GM18858 (cell line): ENCODE measurements at regions not wholly inside any gene's neighbourhood (a gene's known extent, or its start where the extent isn't known, plus 50 kb on each side); places are given as distances from the start of the nearest gene placed in this dataset.
"Not testable (repeated sequence)": the region's sequence is repeated elsewhere in the genome, so short reads cannot be mapped to it uniquely, and the experiment has no call there.

Experiments used
- ATAC-seq: cut with Tn5 transposase; IDR thresholded peaks from one replicate; pipeline ENCODE4 v1.9.1; 2021; ENCODE audit not compliant: unreplicated experiment

- no peak for ATAC-seq
Measured at GRCh38 chr6:14472255-14472985, 354.8 kb downstream of the CD83 start.

GRCh38 chr6:14472986-14473337 is 355.4 kb downstream of the CD83 start:
- no peak for ATAC-seq

GRCh38 chr6:14474816-14475215 is 357.2 kb downstream of the CD83 start:
- no peak for ATAC-seq

GRCh38 chr6:14475306-14475705 is 357.7 kb downstream of the CD83 start:
- no peak for ATAC-seq

GRCh38 chr6:14476793-14477531 is 359.4 kb downstream of the CD83 start:
- ATAC-seq, result no peak

- no peak for ATAC-seq
Measured at GRCh38 chr6:14477559-14477958, 360.0 kb downstream of the CD83 start.

GRCh38 chr6:14478381-14479225 is 361.0 kb downstream of the CD83 start:
- ATAC-seq, result no peak

- not testable (repeated sequence) for ATAC-seq
Measured at GRCh38 chr6:14481946-14482345, 364.4 kb downstream of the CD83 start.

- no peak for ATAC-seq
Measured at GRCh38 chr6:14487625-14488024, 370.1 kb downstream of the CD83 start.

GRCh38 chr6:14488180-14488579 is 370.6 kb downstream of the CD83 start:
- no peak for ATAC-seq

GRCh38 chr6:14489445-14489844 is 371.9 kb downstream of the CD83 start:
- ATAC-seq, result no peak

GRCh38 chr6:14498748-14499147 is 381.2 kb downstream of the CD83 start:
- ATAC-seq, result no peak

GRCh38 chr6:14499309-14499708 is 381.7 kb downstream of the CD83 start:
- no peak for ATAC-seq

GRCh38 chr6:14499841-14500240 is 382.3 kb downstream of the CD83 start:
- ATAC-seq, result no peak

- no peak for ATAC-seq
Measured at GRCh38 chr6:14500809-14501208, 383.2 kb downstream of the CD83 start.

- ATAC-seq, result no peak
Measured at GRCh38 chr6:14501240-14501639, 383.7 kb downstream of the CD83 start.

GRCh38 chr6:14501914-14502313 is 384.3 kb downstream of the CD83 start:
- no peak for ATAC-seq

GRCh38 chr6:14502551-14502950 is 385.0 kb downstream of the CD83 start:
- no peak for ATAC-seq

GRCh38 chr6:14505401-14505800 is 387.8 kb downstream of the CD83 start:
- no peak for ATAC-seq

GRCh38 chr6:14506656-14507246 is 389.2 kb downstream of the CD83 start:
- no peak for ATAC-seq

- no peak for ATAC-seq
Measured at GRCh38 chr6:14509120-14509519, 391.5 kb downstream of the CD83 start.
